Kidney glomerular epithelial cell (primary cell): ENCODE measurements at regions not wholly inside any gene's neighbourhood (a gene's known extent, or its start where the extent isn't known, plus 50 kb on each side); places are given as distances from the start of the nearest gene placed in this dataset.

Source experiments
- DNase-seq: peaks from one replicate; lab custom pipeline; 2025; lab: John Stamatoyannopoulos, UW

GRCh38 chr3:76010252-76010651, 224.9 kb upstream of the ZNF717 start:
- DNase-seq = no peak

GRCh38 chr3:76011121-76011520, 225.8 kb upstream of the ZNF717 start:
- DNase-seq = no peak

GRCh38 chr3:76015496-76015895, 230.1 kb upstream of the ZNF717 start:
- no peak for DNase-seq

GRCh38 chr3:76016111-76016510, 230.8 kb upstream of the ZNF717 start:
- DNase-seq = no peak

GRCh38 chr3:76016769-76017439, 231.6 kb upstream of the ZNF717 start:
- DNase-seq = no peak

GRCh38 chr3:76021376-76021775, 236.0 kb upstream of the ZNF717 start:
- no peak for DNase-seq

GRCh38 chr3:76024640-76025039, 239.3 kb upstream of the ZNF717 start:
- peak; percentile 23 for DNase-seq

GRCh38 chr3:76025561-76025960, 240.2 kb upstream of the ZNF717 start:
- no peak for DNase-seq

GRCh38 chr3:76026379-76026778, 241.0 kb upstream of the ZNF717 start:
- DNase-seq = no peak

- DNase-seq = no peak
Measured at GRCh38 chr3:76028774-76029173, 243.4 kb upstream of the ZNF717 start.

GRCh38 chr3:76034649-76035048, 249.3 kb upstream of the ZNF717 start:
- DNase-seq = no peak

- no peak for DNase-seq
Measured at GRCh38 chr3:76035117-76035516, 249.8 kb upstream of the ZNF717 start.

- DNase-seq = no peak
Measured at GRCh38 chr3:76038949-76039348, 253.6 kb upstream of the ZNF717 start.

- peak; percentile 58 for DNase-seq
Measured at GRCh38 chr3:76039431-76039830, 254.1 kb upstream of the ZNF717 start.

GRCh38 chr3:76040946-76041345, 255.6 kb upstream of the ZNF717 start:
- DNase-seq = no peak

- DNase-seq = no peak
Measured at GRCh38 chr3:76043746-76044145, 258.4 kb upstream of the ZNF717 start.

GRCh38 chr3:76044601-76045600, 259.6 kb upstream of the ZNF717 start:
- peak; percentile 32 for DNase-seq

- no peak for DNase-seq
Measured at GRCh38 chr3:76047368-76047767, 262.0 kb upstream of the ZNF717 start.

- no peak for DNase-seq
Measured at GRCh38 chr3:76049776-76050175, 264.4 kb upstream of the ZNF717 start.

GRCh38 chr3:76051145-76051544, 265.8 kb upstream of the ZNF717 start:
- DNase-seq = no peak

GRCh38 chr3:76054404-76054803, 269.1 kb upstream of the ZNF717 start:
- DNase-seq = no peak

GRCh38 chr3:76061654-76062053, 276.3 kb upstream of the ZNF717 start:
- no peak for DNase-seq

- peak; percentile 81 for DNase-seq
Measured at GRCh38 chr3:76063019-76063418, 277.7 kb upstream of the ZNF717 start.
